H1 (cell line): ENCODE measurements at regions not wholly inside any gene's neighbourhood (a gene's known extent, or its start where the extent isn't known, plus 50 kb on each side); places are given as distances from the start of the nearest gene placed in this dataset.

Source experiments
- BCL11A ChIP-seq, 2 experiments: IDR thresholded peaks; one replicate each; pipeline ENCODE4 v1.6.1; 2011; ENCODE audit warnings: low read depth in 2 of 2, low read length in 2 of 2, mild to moderate bottlenecking in 2 of 2
- KDM4A ChIP-seq: IDR thresholded peaks from one replicate; pipeline ENCODE4 v1.7.1; 2012; ENCODE audit warnings: low read depth, mild to moderate bottlenecking, moderate library complexity, low read length, inconsistent platforms; ENCODE audit not compliant: severe bottlenecking
- TCF12 ChIP-seq: IDR thresholded peaks from 2 replicates; pipeline ENCODE4 v1.6.1; 2011; ENCODE audit warnings: low read depth, mild to moderate bottlenecking, low read length
- YY1 ChIP-seq: IDR thresholded peaks from 2 replicates; pipeline ENCODE4 v1.6.1; 2011; ENCODE audit warnings: low read depth, mild to moderate bottlenecking, low read length

DNA sequence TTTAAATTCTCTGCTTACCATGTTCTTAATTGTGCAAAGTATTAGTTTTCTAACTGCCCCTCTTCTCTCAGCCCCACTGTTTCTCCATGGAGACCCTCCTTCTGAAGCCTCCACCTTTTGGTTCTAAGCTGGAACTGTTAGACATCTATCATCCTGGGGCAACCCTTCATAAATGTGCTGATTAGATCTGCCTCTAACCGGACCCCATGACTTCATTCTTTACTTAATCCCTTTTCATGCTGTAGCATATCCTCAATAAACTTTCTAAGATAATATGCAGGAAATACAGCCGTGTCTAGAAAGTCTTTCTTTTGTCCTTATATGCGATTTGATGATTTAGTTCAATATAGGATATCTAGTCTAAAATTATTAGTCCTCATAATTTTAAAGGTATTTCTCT is 1020.1 kb downstream of the ADGRL2 start (continued):
- TF ChIP-seq BCL11A (IDR thresholded peaks at IDR 0.05; ENCODE audit: low read depth in 2 of 2, low read length in 2 of 2) (no peak), YY1 (no peak), TCF12 (no peak), KDM4A (no peak)
